ENCODE measurements at regions not wholly inside any gene's neighbourhood (a gene's known extent, or its start where the extent isn't known, plus 50 kb on each side); places are given as distances from the start of the nearest gene placed in this dataset. TPM values are rescaled to one million over a fixed set of nuclear protein-coding genes. Genes with fewer than 3 reads are reported as not detected.

GRCh38 chr1:164948101-164948500 lies 389.1 kb downstream of the PBX1 start:
- DNase-seq, result no peak

- DNase-seq, result no peak
Measured at GRCh38 chr1:164937291-164937690, 378.3 kb downstream of the PBX1 start.

- no peak for DNase-seq
Measured at GRCh38 chr1:164932580-164932979, 373.6 kb downstream of the PBX1 start.

GRCh38 chr1:164930833-164931232 lies 371.8 kb downstream of the PBX1 start:
- no peak for DNase-seq

GRCh38 chr1:164930241-164930640 lies 371.3 kb downstream of the PBX1 start:
- no peak for DNase-seq

GRCh38 chr1:164928232-164928812 lies 369.3 kb downstream of the PBX1 start:
- no peak for DNase-seq

- DNase-seq, result no peak
Measured at GRCh38 chr1:164926107-164926506, 367.1 kb downstream of the PBX1 start.

- DNase-seq, result no peak
Measured at GRCh38 chr1:164922585-164922984, 363.6 kb downstream of the PBX1 start.

GRCh38 chr1:164921493-164921892 lies 362.5 kb downstream of the PBX1 start:
- DNase-seq, result no peak

- DNase-seq, result no peak
Measured at GRCh38 chr1:164918140-164918539, 359.2 kb downstream of the PBX1 start.

- peak; percentile 11 for DNase-seq
Measured at GRCh38 chr1:164914208-164914607, 355.2 kb downstream of the PBX1 start.

- no peak for DNase-seq
Measured at GRCh38 chr1:164912290-164912689, 353.3 kb downstream of the PBX1 start.

GRCh38 chr1:164910671-164911070 lies 351.7 kb downstream of the PBX1 start:
- DNase-seq, result no peak

- no peak for DNase-seq
Measured at GRCh38 chr1:164907666-164908065, 348.7 kb downstream of the PBX1 start.

GRCh38 chr1:164905869-164906268 lies 346.9 kb downstream of the PBX1 start:
- DNase-seq, result no peak

GRCh38 chr1:164902491-164902890 lies 343.5 kb downstream of the PBX1 start:
- DNase-seq, result no peak

Small RNA genes lying in the stretch of these regions (small RNA-seq; reads per million reads assigned to genes)
- gene RNU6-755P (ENCODE audit: low replicate concordance), result not detected

Data from skin of body (tissue), 2 donors.